Choroid plexus epithelial cell (primary cell): ENCODE measurements at regions not wholly inside any gene's neighbourhood (a gene's known extent, or its start where the extent isn't known, plus 50 kb on each side); places are given as distances from the start of the nearest gene placed in this dataset.

ENCODE experiments used
- DNase-seq: peaks from one replicate; pipeline ENCODE4 v3.0.0-alpha.2; 2010; ENCODE audit warnings: low read depth
- H3K4me3 ChIP-seq: 2 replicates; pipeline ENCODE4 v1.5.1; 2011; ENCODE audit warnings: low read depth, mild to moderate bottlenecking, control low read depth, low read length, moderate library complexity
- TF ChIP-seq, protein P1 (sequence below): conservative IDR thresholded peaks from 2 replicates; pipeline ENCODE4 v1.5.1; 2011; ENCODE audit warnings: low read depth, mild to moderate bottlenecking, control low read depth, inconsistent platforms, low read length, moderate library complexity

DNA sequence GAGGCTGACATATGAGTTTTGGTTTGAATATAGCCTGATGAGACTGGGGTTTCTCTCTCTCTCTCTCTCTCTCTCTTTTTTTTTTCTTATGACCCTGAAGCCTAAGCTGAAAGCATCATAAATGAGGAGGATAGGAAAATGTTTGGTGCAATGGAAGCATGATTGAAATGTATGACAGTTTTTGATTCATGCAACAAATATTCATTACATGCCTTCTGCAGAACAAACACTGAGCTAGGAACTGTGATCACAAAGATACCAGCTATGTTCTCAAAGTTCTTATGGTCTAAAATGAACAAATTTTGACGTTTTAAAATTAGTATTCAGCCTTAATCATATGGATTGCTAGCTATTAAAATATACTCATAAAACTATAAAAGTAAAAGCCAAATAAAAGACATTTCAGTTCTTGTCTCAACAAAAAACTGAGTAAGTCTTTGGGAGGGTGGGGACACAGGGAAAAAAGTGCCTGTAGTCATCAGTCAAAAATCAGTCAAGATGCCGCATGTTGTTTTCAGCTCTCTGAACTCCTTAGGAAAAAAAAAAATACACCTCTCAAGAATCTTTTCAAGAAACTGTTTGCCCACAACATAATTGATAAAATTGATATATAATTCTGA lies 57.2 kb downstream of the NKX6-1 start:
- no peak for DNase-seq
- H3K4me3 ChIP-seq, result no peak overlapping the region
- TF ChIP-seq, protein P1, sequence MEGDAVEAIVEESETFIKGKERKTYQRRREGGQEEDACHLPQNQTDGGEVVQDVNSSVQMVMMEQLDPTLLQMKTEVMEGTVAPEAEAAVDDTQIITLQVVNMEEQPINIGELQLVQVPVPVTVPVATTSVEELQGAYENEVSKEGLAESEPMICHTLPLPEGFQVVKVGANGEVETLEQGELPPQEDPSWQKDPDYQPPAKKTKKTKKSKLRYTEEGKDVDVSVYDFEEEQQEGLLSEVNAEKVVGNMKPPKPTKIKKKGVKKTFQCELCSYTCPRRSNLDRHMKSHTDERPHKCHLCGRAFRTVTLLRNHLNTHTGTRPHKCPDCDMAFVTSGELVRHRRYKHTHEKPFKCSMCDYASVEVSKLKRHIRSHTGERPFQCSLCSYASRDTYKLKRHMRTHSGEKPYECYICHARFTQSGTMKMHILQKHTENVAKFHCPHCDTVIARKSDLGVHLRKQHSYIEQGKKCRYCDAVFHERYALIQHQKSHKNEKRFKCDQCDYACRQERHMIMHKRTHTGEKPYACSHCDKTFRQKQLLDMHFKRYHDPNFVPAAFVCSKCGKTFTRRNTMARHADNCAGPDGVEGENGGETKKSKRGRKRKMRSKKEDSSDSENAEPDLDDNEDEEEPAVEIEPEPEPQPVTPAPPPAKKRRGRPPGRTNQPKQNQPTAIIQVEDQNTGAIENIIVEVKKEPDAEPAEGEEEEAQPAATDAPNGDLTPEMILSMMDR, result no peak

DNA sequence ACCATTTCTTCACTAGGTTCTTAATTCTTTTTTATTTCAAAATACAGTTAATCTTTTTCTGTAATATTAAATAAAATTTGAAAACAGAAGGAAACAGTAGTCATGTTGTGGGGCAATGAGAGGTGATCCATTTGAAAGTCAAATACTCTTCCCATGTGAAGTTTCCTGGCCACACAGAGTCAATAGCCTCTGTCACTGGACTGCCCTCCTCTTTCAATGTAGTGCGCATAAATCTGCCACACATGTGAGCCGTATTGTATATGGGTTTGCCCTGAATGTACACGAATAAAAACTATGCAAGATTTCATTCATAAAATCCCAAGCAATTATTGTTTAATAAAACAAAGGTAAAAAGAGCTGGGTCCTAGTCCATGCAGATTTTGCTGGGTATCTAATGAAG lies 59.1 kb downstream of the NKX6-1 start:
- DNase-seq, result no peak
- TF ChIP-seq, protein P1, result no peak
- H3K4me3 ChIP-seq, result no peak overlapping the region

DNA sequence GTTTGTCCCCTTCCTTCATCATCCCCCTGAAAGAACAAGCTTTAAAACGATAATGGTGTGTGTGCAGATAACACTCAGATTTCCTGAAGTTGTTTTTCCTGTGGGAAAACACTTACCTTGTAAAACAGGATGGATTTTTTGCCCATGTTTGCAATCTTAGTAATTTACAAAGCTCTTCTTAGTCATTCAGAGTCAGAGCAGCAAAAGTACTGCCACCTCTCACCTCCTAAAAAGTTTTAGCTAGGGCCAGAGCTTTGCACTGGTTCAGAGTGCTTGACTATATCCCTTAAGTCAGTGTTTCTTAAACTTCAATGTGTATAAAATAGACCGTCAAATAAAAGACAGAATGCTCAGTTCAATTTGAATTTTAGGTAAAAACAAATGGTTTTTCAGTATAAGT lies 62.3 kb downstream of the NKX6-1 start:
- TF ChIP-seq, protein P1, result no peak
- H3K4me3 ChIP-seq, result no peak overlapping the region
- DNase-seq, result no peak

DNA sequence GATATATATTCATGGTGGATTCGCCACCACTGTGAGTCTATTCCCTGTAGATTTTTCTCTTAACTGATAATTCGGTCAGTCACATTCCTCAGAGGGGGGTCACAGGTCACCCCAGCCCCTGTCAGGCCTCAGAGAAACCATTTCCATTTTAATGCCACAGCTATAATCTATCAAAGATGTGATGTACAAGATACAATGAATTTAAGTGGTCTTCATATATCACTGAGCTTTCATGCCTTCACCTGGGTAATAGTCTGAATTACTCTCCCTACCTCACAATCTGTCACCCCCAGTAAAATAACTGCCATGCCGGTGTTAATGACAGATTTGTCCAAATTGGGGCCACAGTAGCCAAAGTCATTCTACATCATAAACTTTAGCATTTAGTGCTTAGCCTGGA lies 64.7 kb downstream of the NKX6-1 start:
- TF ChIP-seq, protein P1, result no peak
- H3K4me3 ChIP-seq, result no peak overlapping the region
- DNase-seq, result no peak

DNA sequence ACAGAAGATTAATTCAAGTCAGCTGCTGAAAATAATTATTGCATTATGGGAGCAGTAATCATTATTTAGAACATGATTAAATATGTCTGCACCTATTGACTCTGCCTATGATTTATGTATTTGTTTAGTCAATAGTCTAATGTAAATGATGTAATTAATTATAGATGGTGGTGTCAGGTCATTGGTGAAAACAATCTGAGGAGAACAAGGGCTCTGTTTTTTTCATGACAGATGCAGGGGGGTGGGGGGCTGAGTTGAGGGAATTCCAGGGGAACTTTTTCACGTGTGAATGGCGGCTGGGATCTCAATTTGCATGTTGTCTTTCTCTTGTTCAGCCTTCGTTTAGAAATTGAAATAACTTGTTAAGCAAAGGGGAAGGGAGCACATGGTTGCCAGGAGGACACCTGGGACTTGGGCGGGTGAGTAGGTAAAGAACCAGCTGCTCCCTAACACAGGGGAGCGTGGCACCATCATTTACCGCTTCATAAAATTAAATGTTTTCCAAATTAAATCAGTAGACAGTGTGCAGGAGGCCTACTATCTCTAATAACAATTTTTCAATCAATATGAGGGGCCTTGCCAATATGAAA lies 65.4 kb downstream of the NKX6-1 start:
- no peak for DNase-seq
- TF ChIP-seq, protein P1, result no peak
- H3K4me3 ChIP-seq, result no peak overlapping the region

DNA sequence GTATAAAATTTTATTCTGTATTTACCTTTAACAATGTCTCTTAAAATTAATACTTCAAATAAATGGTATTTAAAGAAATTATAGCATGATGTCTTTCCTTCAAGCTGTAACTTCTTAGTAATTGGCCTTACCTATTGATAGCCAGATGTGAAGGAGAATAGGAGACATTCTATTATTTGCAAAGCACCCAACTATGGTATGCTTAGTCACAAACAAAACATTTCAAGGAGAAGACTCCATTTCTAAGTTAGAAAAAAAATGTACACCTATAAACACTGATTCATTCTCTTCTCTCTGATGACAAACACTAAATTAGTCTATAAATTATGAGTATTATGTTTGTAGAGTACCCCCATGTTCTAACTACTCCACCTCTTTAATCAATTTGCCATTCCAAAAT lies 66.4 kb downstream of the NKX6-1 start:
- no peak for DNase-seq
- TF ChIP-seq, protein P1, result no peak

GRCh38 chr4:84420608-84421007 lies 78.5 kb downstream of the NKX6-1 start:
- no peak overlapping the region for H3K4me3 ChIP-seq
- no peak for DNase-seq
- TF ChIP-seq, protein P1, result no peak

More for the DNA sequence above, 66.4 kb downstream of the NKX6-1 start:
- H3K4me3 ChIP-seq, result no peak overlapping the region
